IPS DF 19.7 (cell line): ENCODE measurements at regions not wholly inside any gene's neighbourhood (a gene's known extent, or its start where the extent isn't known, plus 50 kb on each side); places are given as distances from the start of the nearest gene placed in this dataset.

Experiments used
- DNase-seq: peaks from one replicate; pipeline ENCODE4 v3.0.0-alpha.2; 2013; ENCODE audit warnings: low read depth, low spot score

- DNase-seq: no peak
Measured at GRCh38 chr4:20520901-20521300, 179.4 kb upstream of the PACRGL start.

GRCh38 chr4:20528508-20528907 lies 171.8 kb upstream of the PACRGL start:
- DNase-seq: no peak

- no peak for DNase-seq
Measured at GRCh38 chr4:20529691-20530090, 170.6 kb upstream of the PACRGL start.

GRCh38 chr4:20532116-20532790 lies 168.0 kb upstream of the PACRGL start:
- DNase-seq: no peak

- no peak for DNase-seq
Measured at GRCh38 chr4:20532871-20533870, 167.1 kb upstream of the PACRGL start.

- no peak for DNase-seq
Measured at GRCh38 chr4:20538905-20539304, 161.4 kb upstream of the PACRGL start.

GRCh38 chr4:20543131-20543530 lies 157.1 kb upstream of the PACRGL start:
- DNase-seq: no peak

GRCh38 chr4:20544645-20545044 lies 155.6 kb upstream of the PACRGL start:
- no peak for DNase-seq

- DNase-seq: no peak
Measured at GRCh38 chr4:20552004-20552403, 148.3 kb upstream of the PACRGL start.

- no peak for DNase-seq
Measured at GRCh38 chr4:20554134-20554533, 146.1 kb upstream of the PACRGL start.

GRCh38 chr4:20565075-20565721 lies 135.1 kb upstream of the PACRGL start:
- DNase-seq: no peak

GRCh38 chr4:20570981-20571715 lies 129.1 kb upstream of the PACRGL start:
- DNase-seq: no peak

GRCh38 chr4:20572976-20573375 lies 127.3 kb upstream of the PACRGL start:
- DNase-seq: no peak

- DNase-seq: no peak
Measured at GRCh38 chr4:20574986-20575385, 125.3 kb upstream of the PACRGL start.

GRCh38 chr4:20575486-20575885 lies 124.8 kb upstream of the PACRGL start:
- DNase-seq: no peak

GRCh38 chr4:20576861-20577260 lies 123.4 kb upstream of the PACRGL start:
- no peak for DNase-seq

GRCh38 chr4:20577702-20578101 lies 122.6 kb upstream of the PACRGL start:
- DNase-seq: no peak

- DNase-seq: no peak
Measured at GRCh38 chr4:20580907-20581306, 119.4 kb upstream of the PACRGL start.

- DNase-seq: peak; percentile 0
Measured at GRCh38 chr4:20589436-20589835, 110.8 kb upstream of the PACRGL start.

GRCh38 chr4:20590849-20591248 lies 109.4 kb upstream of the PACRGL start:
- DNase-seq: no peak

GRCh38 chr4:20591571-20591970 lies 108.7 kb upstream of the PACRGL start:
- no peak for DNase-seq

- no peak for DNase-seq
Measured at GRCh38 chr4:20592013-20592412, 108.2 kb upstream of the PACRGL start.
